CD4-positive, alpha-beta T cell (primary cell): ENCODE measurements at regions not wholly inside any gene's neighbourhood (a gene's known extent, or its start where the extent isn't known, plus 50 kb on each side); places are given as distances from the start of the nearest gene placed in this dataset.

Source experiments
- ATAC-seq: fragments of 200-7000 bp; cut with Tn5 transposase; one replicate; pipeline ENCODE4 v1.10.0; 2022; ENCODE audit warnings: mild to moderate bottlenecking; ENCODE audit not compliant: poor library complexity
- CTCF ChIA-PET: fragments of 350-600 bp; sonication (Branson Sonifier 250); formaldehyde crosslinking; loops from one replicate; lab custom pipeline; 2021; ENCODE audit warnings: antibody characterized with exemption, inconsistent platforms; lab: Charles Lee
- POLR2A ChIA-PET: fragments of 350-600 bp; sonication (Branson Sonifier 250); formaldehyde crosslinking; loops from one replicate; lab custom pipeline; 2021; ENCODE audit warnings: antibody characterized with exemption, inconsistent platforms; lab: Charles Lee
- DNase-seq, 14 experiments: peaks; one replicate each; pipeline ENCODE4 v3.0.0-alpha.2; 2013 to 2020; ENCODE audit warnings: mixed read lengths in 2 of 14
- H3K27ac ChIP-seq, 2 donors: one replicate each; pipeline versions ENCODE4 v1.5.1 to v1.7.0; 2013; ENCODE audit warnings: low read length in 2 of 2, low read depth in 1 of 2, mild to moderate bottlenecking in 1 of 2
- H3K27me3 ChIP-seq, 2 experiments: 1 replicate in 1 of 2; 2 replicates in 1 of 2; pipeline versions ENCODE4 v1.6.1 to v1.7.0; 2013; ENCODE audit warnings: low read length in 2 of 2, control low read depth in 1 of 2, mild to moderate bottlenecking in 1 of 2, moderate library complexity in 1 of 2; ENCODE audit not compliant: insufficient read depth in 2 of 2, control insufficient read depth in 1 of 2
- H3K36me3 ChIP-seq: one replicate; pipeline ENCODE4 v1.6.1; 2013; ENCODE audit warnings: low read length, control low read depth; ENCODE audit not compliant: insufficient read depth
- H3K4me1 ChIP-seq: one replicate; pipeline ENCODE4 v1.6.1; 2013; ENCODE audit warnings: low read length, control low read depth; ENCODE audit not compliant: insufficient read depth
- H3K4me3 ChIP-seq: one replicate; pipeline ENCODE4 v1.5.1; 2013; ENCODE audit warnings: mild to moderate bottlenecking, low read length, moderate library complexity
- H3K9me3 ChIP-seq, 2 experiments: 1 replicate in 1 of 2; 2 replicates in 1 of 2; pipeline versions ENCODE4 v1.6.1 to v1.7.0; 2013; ENCODE audit warnings: low read length in 2 of 2, mild to moderate bottlenecking in 2 of 2, control low read depth in 1 of 2, moderate library complexity in 1 of 2; ENCODE audit not compliant: control insufficient read depth in 1 of 2, insufficient read depth in 1 of 2
- H3K27ac Mint-ChIP-seq: one replicate; pipeline ENCODE4 v1.8.0; 2020; ENCODE audit warnings: mixed read lengths
- H3K27me3 Mint-ChIP-seq: one replicate; pipeline ENCODE4 v1.8.0; 2021; ENCODE audit warnings: mixed read lengths
- H3K36me3 Mint-ChIP-seq: one replicate; pipeline ENCODE4 v1.8.0; 2021; ENCODE audit warnings: low read depth, mixed read lengths
- H3K4me1 Mint-ChIP-seq: one replicate; pipeline ENCODE4 v1.8.0; 2021; ENCODE audit warnings: low read depth, mixed read lengths
- H3K4me3 Mint-ChIP-seq: one replicate; pipeline ENCODE4 v1.8.0; 2020; ENCODE audit warnings: mild to moderate bottlenecking, mixed read lengths
- H3K9me3 Mint-ChIP-seq: one replicate; pipeline ENCODE4 v1.8.0; 2020; ENCODE audit warnings: mixed read lengths
- CTCF ChIP-seq: fragments of 200-600 bp; IDR thresholded peaks from one replicate; pipeline ENCODE4 v1.8.0; 2022; ENCODE audit warnings: antibody characterized with exemption, mild to moderate bottlenecking
- intact Hi-C, 2 experiments: fragments of 100-400 bp; cut with DNase I in 1 of 2; cut with micrococcal nuclease in 1 of 2; formaldehyde crosslinking; loops; one replicate each; pipeline versions ENCODE4 v1.15.1 to v1.9.0; 2023 to 2025; cut with DNase I, micrococcal nuclease

- Mint-ChIP-seq H3K4me1 (no peaks in the 10 kb centered on the region), H3K27ac (no peak overlapping the region), H3K4me3 (no peak overlapping the region), H3K27me3 (no peaks in the 10 kb centered on the region), H3K9me3 (peaks cover 3% of the 10 kb centered on the region), H3K36me3 (no peaks in the 10 kb centered on the region)
- no peak for ATAC-seq
- CTCF ChIA-PET, result no interaction called here
- H3K9me3 ChIP-seq, result peaks cover 0 to 4% of the 10 kb centered on the region in 2 experiments
- no peak for TF ChIP-seq CTCF
- H3K4me1 ChIP-seq, result no peaks in the 10 kb centered on the region
- no peaks in the 10 kb centered on the region for H3K27me3 ChIP-seq
- H3K27ac ChIP-seq, result no peak overlapping the region
- no peak overlapping the region for H3K4me3 ChIP-seq
- POLR2A ChIA-PET, result no interaction called here
- no peaks in the 10 kb centered on the region for H3K36me3 ChIP-seq
- intact Hi-C loops, result no loop called here
- no peak for DNase-seq
Measured at GRCh38 chr7:3134745-3135144, 91.1 kb upstream of the CARD11 start.

GRCh38 chr7:3135626-3136025, 92.0 kb upstream of the CARD11 start:
- Mint-ChIP-seq H3K27ac (no peak overlapping the region), H3K4me1 (no peaks in the 10 kb centered on the region), H3K9me3 (no peaks in the 10 kb centered on the region), H3K27me3 (no peaks in the 10 kb centered on the region), H3K4me3 (no peak overlapping the region), H3K36me3 (no peaks in the 10 kb centered on the region)
- Histone ChIP-seq H3K4me1 (no peaks in the 10 kb centered on the region), H3K27me3 (no peaks in the 10 kb centered on the region), H3K27ac (no peak overlapping the region), H3K36me3 (no peaks in the 10 kb centered on the region), H3K4me3 (no peak overlapping the region), H3K9me3 (peaks cover 0 to 4% of the 10 kb centered on the region in 2 experiments)
- ChIA-PET POLR2A (no interaction called here), CTCF (no interaction called here)
- intact Hi-C loops, result no loop called here
- no peak for TF ChIP-seq CTCF
- no peak for ATAC-seq
- DNase-seq, result no peak

GRCh38 chr7:3138206-3138605, 94.5 kb upstream of the CARD11 start:
- Histone ChIP-seq H3K36me3 (no peaks in the 10 kb centered on the region), H3K4me3 (no peak overlapping the region), H3K27ac (no peak overlapping the region), H3K9me3 (peaks cover 0 to 4% of the 10 kb centered on the region in 2 experiments), H3K4me1 (no peaks in the 10 kb centered on the region), H3K27me3 (no peaks in the 10 kb centered on the region)
- Mint-ChIP-seq H3K36me3 (no peaks in the 10 kb centered on the region), H3K27me3 (no peaks in the 10 kb centered on the region), H3K9me3 (no peaks in the 10 kb centered on the region), H3K27ac (no peak overlapping the region), H3K4me1 (no peaks in the 10 kb centered on the region), H3K4me3 (no peak overlapping the region)
- no peak for DNase-seq
- ChIA-PET CTCF (no interaction called here), POLR2A (no interaction called here)
- ATAC-seq, result no peak
- intact Hi-C loops, result no loop called here
- TF ChIP-seq CTCF, result no peak
